GM13976 (cell line): ENCODE measurements at regions not wholly inside any gene's neighbourhood (a gene's known extent, or its start where the extent isn't known, plus 50 kb on each side); places are given as distances from the start of the nearest gene placed in this dataset.

ENCODE experiments used
- DNase-seq: peaks from one replicate; pipeline ENCODE4 v3.0.0; 2012; ENCODE audit warnings: low spot score
- in situ Hi-C: fragments of 300-500 bp; cut with MboI; formaldehyde crosslinking; loops from one replicate; pipeline ENCODE4 v1.12.0; 2022; ENCODE audit warnings: low sequenced_read_pairs, mixed read lengths, inconsistent platforms; ENCODE audit not compliant: unreplicated experiment
- TF ChIP-seq, protein P1 (sequence below): IDR thresholded peaks from 2 replicates; pipeline ENCODE4 v1.5.1; 2012; ENCODE audit warnings: borderline replicate concordance, mild to moderate bottlenecking; ENCODE audit not compliant: insufficient read depth; ENCODE audit errors: extremely low read depth, missing control alignments, control extremely low read depth

DNA sequence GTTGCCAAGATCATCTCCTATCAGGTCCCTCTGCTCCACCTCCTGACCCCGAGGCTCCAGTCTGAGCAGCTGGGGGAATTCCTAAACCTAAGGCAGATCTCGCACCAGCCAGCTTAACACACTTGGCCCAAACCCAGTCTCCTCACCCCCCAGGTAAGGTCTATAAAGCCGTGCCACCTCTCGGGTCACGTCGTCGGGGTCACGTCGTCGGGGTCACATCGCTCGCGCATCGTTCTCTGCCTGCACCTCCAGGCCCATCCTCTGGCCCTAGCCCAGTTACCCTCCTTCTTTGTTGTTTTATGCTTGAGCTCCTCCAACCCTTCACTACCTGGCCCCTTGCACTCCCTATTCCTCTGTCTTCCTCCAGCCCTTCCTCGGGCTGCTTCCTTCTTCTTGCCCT is 77.2 kb downstream of the CTSL start:
- TF ChIP-seq, protein P1, sequence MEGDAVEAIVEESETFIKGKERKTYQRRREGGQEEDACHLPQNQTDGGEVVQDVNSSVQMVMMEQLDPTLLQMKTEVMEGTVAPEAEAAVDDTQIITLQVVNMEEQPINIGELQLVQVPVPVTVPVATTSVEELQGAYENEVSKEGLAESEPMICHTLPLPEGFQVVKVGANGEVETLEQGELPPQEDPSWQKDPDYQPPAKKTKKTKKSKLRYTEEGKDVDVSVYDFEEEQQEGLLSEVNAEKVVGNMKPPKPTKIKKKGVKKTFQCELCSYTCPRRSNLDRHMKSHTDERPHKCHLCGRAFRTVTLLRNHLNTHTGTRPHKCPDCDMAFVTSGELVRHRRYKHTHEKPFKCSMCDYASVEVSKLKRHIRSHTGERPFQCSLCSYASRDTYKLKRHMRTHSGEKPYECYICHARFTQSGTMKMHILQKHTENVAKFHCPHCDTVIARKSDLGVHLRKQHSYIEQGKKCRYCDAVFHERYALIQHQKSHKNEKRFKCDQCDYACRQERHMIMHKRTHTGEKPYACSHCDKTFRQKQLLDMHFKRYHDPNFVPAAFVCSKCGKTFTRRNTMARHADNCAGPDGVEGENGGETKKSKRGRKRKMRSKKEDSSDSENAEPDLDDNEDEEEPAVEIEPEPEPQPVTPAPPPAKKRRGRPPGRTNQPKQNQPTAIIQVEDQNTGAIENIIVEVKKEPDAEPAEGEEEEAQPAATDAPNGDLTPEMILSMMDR: no peak
- in situ Hi-C loops: no loop called here
- DNase-seq: no peak

DNA sequence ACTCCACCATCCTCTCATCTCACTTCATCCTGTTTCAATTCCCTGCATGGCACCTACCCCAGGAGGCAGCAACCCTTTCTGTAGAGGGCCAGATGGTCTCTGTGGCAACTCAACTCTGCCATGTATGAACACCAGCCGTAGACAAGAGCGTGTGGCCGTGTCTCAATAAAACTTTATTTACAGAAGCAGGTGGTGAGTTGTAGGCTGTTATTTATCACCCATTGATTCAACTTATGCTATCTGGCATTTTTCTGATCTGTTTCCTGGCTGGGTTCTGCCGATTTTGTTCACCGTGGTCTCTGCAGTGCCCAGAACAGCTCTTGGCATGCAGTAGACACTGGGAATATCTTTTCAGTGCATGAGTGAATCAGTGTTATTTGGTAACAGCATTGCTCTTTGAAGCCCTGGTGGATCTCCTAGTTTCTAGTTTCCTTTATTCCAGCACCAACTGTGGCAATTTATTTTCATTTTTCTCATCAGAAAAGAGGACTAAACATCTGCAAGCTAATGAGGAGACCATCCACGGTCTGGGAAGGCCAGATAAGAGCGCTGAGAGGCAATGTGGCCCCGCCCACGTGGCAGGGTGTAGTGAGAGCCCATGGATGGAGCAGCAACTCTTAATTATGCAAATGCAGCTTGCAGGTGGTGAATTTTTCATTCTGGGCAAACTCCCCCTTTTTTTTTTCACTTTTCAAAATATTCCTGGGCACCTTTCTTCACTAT is 77.9 kb downstream of the CTSL start:
- TF ChIP-seq, protein P1: no peak
- DNase-seq: no peak
- in situ Hi-C loops: no loop called here

DNA sequence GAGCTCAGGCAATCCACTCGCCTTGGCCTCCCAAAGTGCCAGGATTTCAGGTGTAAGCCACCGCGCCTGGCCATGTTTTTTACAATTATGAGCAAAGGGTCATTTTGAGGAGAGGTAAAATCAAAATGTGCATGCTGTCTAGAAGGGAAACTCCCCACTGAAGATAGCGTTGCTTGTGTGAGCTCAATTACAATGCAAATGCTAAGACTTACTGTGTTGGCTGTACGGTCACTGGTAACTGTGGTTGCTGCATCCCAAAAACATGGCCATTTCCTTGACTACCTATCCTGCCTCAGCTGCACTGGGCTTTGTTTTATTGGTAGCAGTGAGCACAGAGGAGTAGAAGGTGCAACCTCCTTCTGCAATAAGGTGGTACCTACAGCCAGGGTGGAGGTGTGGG is 77.4 kb upstream of the SPATA31E1 start:
- TF ChIP-seq, protein P1: no peak

DNA sequence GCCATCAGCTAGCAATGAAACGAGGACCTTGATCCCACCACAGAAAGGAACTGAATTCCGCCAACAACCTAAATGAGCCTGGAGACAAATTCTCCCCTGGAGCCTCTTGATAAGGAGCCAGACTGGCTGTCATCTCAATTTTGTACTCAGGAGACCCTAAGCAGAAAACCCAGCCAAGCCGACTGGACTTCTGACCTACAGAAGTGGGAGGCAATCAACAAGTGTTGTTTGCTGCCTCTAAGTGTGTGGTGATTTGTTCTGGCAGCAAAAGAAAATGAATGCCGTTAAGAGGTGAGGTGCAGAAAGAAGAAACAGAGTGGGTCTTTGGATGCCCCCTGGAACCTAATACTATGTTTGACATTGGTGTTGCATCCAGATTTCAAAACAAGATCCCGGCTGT is 72.7 kb upstream of the SPATA31E1 start:
- in situ Hi-C loops: no loop called here
- no peak for DNase-seq
- TF ChIP-seq, protein P1: no peak

More for the DNA sequence above, 77.4 kb upstream of the SPATA31E1 start:
- DNase-seq: no peak
- in situ Hi-C loops: no loop called here

DNA sequence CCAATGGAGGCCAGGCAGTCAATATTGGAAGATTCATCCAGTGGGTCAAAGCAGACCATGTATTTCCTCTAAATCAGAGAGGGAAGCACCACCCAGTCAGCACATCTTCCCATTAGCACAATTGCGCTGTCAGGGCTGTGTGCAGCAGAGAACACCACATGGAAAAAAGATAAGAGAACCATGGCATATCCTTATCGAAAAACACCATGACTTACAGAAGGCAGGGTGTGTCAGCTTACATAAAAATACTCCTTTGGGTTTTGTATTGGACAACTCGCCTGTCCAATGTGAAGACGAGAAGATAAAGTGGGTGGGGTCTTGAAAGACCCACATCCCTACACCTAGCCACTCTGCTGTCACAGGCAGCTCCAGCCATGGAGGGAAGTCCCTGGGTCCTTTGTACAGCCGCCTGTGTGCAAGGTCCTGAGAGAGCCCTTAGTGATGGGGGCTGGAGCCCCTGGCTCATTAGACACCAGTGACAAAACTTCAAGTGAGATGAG is 71.9 kb upstream of the SPATA31E1 start:
- no peak for DNase-seq
- in situ Hi-C loops: no loop called here
- TF ChIP-seq, protein P1: no peak

DNA sequence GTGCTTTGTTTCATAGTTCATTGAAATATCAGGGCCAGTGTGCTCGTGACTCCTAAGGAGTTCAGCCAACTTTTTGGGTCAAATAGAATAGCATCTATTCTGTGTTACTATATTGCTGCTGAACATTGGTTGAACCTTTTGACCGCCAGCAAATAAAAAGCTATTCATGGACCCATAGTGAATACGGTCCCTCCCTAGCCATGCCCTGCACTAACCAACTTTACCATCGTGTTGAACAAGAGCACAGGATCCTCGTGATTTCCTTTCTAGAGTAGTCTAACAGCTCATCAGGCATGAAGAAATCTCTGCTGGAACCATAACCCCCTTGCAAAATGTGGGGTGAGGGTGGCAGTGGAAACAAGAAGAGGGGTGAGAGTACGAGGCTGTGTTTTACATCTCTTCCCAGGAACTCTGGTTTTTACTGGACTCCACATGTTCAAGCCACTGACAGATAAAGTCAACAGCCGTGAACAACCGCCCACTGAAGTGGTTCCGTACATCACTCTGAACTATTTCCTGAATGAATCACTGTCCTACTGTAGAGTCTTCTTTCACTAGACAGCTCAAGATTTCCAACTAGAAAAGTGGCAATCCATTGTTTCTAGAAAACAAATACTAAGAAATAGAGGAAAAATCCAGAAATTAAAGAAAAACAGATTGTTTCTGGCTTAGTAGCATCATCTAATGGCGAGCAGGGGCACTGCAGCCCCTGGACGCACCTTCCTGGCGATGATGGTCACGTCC is 70.1 kb upstream of the SPATA31E1 start:
- DNase-seq: peak; percentile 27

More for the DNA sequence above, 70.1 kb upstream of the SPATA31E1 start:
- TF ChIP-seq, protein P1: peak; percentile 55
- in situ Hi-C loops: no loop called here
